RPMI7951 (cell line): ENCODE measurements at regions not wholly inside any gene's neighbourhood (a gene's known extent, or its start where the extent isn't known, plus 50 kb on each side); places are given as distances from the start of the nearest gene placed in this dataset.
A peak's percentile ranks its signal among the peaks of the same experiment; 100 is the strongest.
"Not testable (repeated sequence)": the region's sequence is repeated elsewhere in the genome, so short reads cannot be mapped to it uniquely, and the experiment has no call there.

Source experiments
- DNase-seq: peaks from one replicate; pipeline ENCODE4 v3.0.0-alpha.2; 2012; ENCODE audit warnings: low read depth

DNA sequence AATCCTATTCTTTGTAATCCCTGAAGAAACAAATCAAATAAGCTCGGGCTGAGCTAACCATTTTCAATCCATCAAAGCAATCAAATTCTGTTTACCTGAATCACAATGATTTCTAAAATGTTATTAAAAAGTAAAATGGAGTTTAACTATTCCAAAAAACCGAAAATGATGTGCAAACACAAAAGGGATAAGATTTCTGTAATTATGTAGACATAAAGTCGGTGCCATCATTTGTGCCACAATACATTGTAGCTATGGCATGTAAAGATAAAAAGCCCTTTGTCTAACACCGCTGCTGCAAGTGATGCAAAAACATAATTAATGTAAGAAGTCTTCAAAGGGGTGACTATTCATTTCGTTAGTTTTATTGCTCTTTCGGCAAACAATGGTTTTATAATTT, 125.1 kb upstream of the FAM204A start:
- no peak for DNase-seq

DNA sequence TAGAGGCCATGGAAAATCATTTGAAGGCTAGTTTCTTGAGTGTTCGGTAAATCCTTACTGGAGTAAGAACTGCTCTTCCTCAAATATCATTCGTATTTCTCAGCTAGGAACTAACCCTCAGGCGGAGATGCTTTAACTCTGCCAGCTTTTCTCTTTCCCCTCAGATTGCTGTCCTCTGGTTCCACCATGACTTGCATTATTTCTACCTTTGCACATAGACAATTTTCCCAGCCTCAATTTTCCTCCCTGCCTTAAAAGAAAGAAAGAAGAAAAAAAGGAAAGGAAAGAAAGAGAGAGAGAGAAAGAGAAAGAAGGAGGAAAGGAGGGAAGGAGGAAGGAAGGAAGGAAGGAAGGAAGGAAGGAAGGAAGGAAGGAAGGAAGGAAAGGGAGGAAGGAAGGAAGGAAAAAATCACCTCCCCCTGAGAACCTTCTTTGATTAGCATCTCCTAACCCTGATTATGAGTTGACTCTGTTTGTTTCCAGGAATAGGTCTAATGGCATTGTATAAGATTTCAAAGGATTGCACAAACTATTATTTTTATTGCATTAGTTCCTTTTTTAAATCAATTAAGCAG, 123.3 kb upstream of the FAM204A start:
- DNase-seq, result no peak

GRCh38 chr10:118463740-118464139, 121.6 kb upstream of the FAM204A start:
- DNase-seq, result no peak

- no peak for DNase-seq
Observed at GRCh38 chr10:118462401-118462800, 120.3 kb upstream of the FAM204A start.

DNA sequence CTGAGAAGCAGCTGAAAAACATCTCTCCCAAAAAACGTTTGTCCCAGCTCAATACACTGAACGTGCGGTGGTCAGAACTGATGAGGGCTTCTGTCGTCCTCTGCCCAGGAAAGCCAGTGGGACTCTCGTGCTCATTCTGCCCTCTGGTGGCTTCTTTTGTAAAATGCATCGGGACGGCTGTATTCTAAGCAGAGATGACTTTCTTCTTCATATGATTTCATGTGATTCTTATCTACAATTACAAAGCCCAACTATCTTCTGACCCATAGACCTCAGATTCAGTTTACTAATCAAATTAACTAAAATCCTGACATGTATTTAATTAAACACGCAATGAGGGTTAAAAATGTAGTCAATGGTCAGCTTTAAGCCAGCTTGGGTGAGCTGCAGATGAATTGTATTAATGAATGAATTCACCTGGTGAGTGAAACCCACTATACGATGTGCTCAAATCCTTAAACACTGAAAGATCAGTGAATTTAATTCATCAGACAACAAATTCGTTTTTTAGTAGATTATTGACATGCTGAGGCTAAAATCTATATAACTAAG, 117.6 kb upstream of the FAM204A start:
- peak; percentile 51 for DNase-seq

DNA sequence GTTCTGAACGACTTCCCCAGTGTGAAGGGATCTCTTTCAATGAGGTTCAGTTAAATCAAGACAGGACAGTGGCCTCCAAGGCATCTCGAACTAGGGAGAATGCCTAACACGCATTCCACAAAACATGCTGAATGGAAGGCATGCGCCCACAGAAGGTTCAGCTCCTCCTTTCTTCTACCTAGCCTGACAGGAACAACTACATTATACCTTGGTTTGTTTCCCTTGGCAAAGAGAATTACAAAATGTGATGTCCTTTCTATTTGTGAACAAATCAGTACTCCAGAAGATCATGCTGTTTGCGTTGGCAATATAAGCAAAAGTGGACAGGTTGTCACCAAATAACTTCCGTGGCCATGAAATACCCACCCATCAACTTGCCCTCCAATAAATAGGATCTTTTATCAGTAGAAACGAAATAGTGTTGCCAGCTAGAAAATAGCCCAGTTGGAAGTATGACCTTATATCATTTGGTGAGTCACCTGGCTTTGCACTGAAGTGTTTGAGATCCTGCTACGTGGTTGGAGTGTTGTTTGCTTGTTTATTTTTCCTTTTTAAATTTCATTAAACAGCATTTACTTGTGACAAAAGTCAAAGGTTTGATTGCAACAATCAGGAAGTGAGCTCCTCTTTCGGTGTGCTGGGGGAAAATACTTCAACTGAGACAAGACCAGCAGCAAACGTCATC, 117.0 kb upstream of the FAM204A start:
- DNase-seq, result no peak

- no peak for DNase-seq
Observed at GRCh38 chr10:118457824-118458428, 115.8 kb upstream of the FAM204A start.

- no peak for DNase-seq
Observed at GRCh38 chr10:118455181-118455695, 113.1 kb upstream of the FAM204A start.

DNA sequence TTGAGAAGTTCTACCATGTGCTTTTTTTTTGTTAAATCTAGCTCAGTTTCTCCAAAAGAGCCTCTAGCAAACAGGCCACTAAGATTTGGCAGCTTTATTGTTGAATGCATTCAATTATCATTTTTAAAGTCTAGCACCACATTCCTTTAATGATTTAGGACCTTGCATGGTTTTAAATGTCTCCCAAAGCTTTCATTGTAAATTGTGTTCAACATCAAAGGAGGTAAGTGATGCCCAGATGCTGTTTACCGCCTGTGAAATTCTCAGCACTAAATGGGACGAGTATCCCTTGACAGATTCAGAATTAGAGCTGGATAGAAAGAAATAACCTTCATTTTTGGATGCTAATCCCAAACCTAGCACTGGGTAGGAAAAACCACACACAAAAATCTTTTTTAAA, 112.1 kb upstream of the FAM204A start:
- DNase-seq, result no peak

GRCh38 chr10:118452098-118452497, 110.0 kb upstream of the FAM204A start:
- DNase-seq, result no peak

DNA sequence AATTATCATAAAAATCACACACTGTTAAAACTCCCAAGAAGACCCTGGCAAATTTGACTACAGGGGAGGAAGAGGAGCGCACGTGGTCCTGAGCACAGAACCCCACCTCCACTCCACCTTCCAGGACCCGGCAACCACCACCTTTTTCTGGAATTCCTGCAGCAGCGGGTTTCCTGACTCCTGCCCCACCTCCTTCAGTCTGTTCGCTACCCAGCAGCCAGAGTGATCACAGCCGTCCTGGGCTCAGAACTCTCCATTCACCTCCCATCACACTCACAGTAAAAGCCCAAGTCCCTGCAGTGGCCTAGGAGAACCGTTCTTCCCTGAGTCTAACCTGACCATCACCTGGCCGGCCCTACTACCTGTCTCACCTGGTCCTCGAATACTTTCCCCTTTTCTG, 107.4 kb upstream of the FAM204A start:
- DNase-seq, result no peak

DNA sequence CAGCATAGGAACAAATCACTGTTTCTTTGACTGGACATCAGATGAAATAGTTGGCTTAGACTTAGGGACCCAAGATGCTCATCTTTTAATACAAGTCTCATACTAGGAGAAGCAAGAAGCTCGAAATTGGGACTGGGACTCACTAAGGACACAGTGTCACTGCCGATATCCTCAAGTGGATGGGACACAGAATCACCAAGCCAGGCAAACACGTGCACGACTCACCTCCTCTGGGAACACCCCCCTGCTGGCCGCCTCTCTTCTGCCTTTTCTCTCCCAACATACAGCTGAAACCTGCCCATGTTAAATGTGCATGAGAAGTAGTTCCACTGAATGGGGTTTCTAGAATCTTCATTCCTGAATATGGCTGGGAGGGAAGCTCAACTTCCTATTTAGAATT, 106.6 kb upstream of the FAM204A start:
- no peak for DNase-seq

DNA sequence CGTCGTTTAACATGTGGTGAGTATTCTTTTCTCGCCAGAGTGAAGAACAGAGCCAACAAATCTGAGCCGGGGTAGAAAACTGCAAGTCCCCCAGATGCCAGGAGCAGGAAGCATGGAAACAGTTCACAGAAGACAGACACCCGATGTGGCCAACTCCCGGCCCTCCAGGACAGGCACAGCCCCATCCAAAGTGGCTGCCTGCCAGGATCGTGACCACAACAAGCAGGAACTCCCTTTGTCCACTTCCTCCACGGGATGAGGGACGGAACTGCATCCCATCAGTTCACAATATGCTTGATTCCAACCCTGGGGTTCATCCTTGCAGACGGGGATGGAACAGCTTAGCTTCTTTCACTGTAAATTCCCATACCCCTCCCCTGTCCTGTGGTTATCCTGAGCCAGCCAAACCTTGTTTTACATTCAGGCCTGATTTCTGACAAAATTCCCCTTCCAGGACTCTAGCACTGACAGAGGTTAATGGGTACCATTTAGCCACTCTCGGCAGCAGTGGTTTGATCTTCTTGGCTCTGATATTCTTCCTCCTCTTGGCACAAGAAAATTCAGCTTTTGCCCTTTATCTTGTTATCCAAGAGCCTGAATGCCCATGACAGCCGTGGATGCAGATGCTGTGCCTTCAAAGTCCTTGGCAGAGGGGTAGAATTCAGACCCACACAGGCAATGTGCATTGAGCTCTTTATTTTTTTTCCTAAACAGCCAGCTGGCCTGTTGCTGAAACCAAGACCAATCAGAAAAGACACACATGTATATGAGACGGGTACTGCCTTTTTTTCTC, 105.5 kb upstream of the FAM204A start:
- DNase-seq, result peak; percentile 74

DNA sequence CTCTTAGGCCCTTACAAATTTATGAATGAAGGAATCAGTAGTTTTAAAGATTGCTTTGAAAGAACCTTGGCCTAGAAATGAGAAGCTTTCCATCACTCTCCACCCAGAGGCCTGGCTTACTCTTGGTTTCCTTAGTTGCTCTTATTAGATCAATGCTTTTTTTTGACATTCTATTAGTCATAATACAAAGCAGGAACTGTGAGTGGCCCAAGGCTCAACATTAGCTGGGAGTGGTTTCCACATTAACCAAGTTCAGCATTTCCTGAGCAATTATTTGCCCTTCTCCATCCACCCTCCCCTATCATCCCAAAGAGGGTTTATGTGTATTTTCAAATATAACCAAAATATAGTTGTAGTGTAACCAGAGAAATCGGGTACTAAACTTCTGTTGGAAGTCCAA, 103.4 kb upstream of the FAM204A start:
- DNase-seq, result no peak

GRCh38 chr10:118444069-118444468, 101.9 kb upstream of the FAM204A start:
- no peak for DNase-seq

- no peak for DNase-seq
Observed at GRCh38 chr10:118442032-118442431, 99.9 kb upstream of the FAM204A start.

- DNase-seq, result no peak
Observed at GRCh38 chr10:118439824-118440223, 97.7 kb upstream of the FAM204A start.

- no peak for DNase-seq
Observed at GRCh38 chr10:118436742-118437141, 94.6 kb upstream of the FAM204A start.

- DNase-seq, result no peak
Observed at GRCh38 chr10:118430190-118430589, 88.1 kb upstream of the FAM204A start.

DNA sequence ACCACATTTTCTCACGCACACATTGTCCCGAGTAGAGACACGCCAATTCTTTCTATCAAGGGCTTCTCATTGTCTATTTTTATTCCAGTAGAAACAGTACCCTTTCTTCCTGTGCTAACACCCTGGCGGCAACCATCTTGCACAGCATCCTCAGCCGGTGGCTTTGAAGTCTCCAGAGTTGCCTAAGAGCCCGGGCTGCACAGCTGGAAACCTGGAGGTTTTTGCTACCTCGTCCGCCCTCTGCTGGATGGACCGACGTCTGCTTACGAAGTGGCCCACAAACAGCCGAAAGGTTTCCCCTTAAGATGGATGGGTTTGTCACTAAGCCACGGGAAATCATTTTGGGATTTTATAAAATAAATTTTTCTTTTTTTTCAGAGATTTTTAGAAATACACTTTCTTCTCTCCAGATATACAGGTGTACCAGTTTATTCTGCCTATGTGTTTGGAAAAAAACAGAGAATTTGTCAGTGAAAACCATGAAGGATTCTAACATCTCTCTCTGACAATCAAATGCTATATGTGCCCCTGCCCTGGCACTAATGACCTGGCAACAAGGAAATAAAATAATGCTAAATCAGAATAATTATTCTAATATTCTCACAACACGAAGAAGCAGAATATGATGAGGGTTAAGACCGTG, 81.8 kb upstream of the FAM204A start:
- DNase-seq, result peak; percentile 75

DNA sequence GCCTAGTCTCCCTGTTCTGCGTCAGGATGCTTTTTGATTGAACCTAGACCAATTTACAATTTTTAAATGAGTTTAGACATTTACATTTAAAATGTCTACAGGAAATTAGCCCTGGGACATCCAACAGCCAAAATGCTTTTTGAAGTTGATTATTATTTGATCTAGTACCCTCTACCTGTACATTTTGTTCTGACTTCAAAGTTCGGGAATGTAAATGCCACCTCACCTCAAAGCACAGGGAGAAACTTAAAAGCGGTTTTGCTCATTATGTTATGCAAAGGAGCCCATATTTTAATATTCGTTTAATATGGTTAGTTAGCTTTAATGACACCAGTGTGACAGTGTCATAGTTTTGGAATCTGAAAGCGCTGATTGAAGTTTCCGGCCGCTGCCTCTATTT, 80.1 kb upstream of the FAM204A start:
- no peak for DNase-seq

DNA sequence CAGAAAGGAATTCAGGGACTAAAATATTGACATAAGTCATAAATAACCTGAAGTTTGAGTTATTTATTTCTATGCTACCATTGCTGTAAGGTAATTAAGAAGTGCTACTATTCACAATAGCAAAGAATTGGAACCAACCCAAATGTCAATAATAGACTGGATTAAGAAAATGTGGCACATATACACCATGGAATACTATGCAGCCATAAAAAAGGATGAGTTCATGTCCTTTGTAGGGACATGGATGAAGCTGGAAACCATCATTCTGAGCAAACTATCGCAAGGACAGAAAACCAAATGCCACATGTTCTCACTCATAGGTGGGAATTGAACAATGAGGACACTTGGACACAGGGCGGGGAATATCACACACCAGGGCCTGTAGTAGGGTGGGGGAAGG, 77.9 kb upstream of the FAM204A start:
- not testable (repeated sequence) for DNase-seq
